Activated T-cell treated with anti-CD3 and anti-CD28 coated beads for 1 hour (primary cell): ENCODE measurements at regions not wholly inside any gene's neighbourhood (a gene's known extent, or its start where the extent isn't known, plus 50 kb on each side); places are given as distances from the start of the nearest gene placed in this dataset.

Experiments used
- DNase-seq: peaks from one replicate; pipeline ENCODE4 v3.0.0-alpha.2; 2020; ENCODE audit warnings: low read depth

GRCh38 chr20:20933142-20933958 is 172.8 kb downstream of the LINC00237 start:
- DNase-seq = no peak

DNA sequence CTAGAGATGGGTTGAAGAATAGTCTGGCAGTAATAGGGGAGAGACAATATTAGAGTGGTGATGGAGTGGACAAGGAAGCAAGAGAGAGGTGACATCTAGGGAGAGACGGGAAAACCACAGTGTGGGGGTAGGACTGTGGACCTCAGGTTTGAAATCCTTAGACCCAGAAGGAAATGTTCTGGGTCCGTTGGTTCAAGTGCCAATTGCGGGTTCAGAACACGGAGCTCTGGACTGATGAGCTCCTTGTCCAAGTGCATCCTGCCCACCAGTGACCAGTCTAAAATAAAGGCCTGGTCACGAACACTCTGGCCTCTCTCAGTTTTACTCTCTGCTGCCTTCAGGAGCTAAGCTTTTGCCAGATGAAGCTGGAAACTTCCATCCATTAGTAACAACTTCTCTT is 174.0 kb downstream of the LINC00237 start:
- no peak for DNase-seq

DNA sequence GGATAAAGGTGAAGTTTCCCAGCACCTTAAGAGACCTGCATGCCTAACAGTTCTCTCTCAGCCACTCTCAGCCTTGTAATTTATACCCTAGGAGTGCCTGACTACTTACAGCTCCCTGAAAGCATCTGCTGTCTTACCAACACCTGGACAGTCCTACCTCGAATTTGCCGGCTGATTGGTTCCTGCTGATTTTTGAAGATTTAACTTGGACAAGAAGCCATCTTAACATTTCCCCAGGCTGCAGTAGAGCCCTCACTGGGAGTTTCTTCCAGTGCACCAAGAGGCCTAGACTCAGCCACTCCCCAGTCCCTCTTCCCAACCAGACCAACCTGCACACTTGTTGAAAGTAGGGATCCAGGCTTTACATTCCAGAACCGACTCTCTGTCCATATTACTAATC is 174.5 kb downstream of the LINC00237 start:
- DNase-seq = no peak

DNA sequence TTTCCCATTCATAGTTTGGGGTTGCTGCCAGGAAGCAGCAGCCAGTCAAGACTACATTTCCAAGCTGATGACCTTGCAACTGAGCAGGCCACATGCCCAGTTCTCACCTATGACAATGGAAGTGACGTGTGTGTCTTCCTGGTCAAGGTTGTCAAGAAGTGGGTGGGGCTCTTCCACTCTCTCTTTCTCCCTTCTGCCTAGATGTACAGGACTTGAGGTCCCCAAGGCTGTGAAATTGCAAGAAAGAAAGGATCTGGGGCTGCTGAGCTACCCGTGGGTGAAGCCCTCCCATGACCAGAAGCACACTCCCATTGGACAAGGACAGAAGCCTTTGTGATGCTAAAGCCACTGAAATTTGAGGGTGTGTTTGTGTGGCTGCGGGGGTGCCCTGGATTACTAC is 175.1 kb downstream of the LINC00237 start:
- DNase-seq = no peak

GRCh38 chr20:20930500-20930899 is 175.7 kb downstream of the LINC00237 start:
- DNase-seq = no peak

GRCh38 chr20:20929341-20929740 is 176.8 kb downstream of the LINC00237 start:
- DNase-seq = no peak

GRCh38 chr20:20926222-20926905 is 179.8 kb downstream of the LINC00237 start:
- no peak for DNase-seq

- DNase-seq = no peak
These were observed 185.7 kb downstream of the LINC00237 start for GRCh38 chr20:20920433-20920832.

DNA sequence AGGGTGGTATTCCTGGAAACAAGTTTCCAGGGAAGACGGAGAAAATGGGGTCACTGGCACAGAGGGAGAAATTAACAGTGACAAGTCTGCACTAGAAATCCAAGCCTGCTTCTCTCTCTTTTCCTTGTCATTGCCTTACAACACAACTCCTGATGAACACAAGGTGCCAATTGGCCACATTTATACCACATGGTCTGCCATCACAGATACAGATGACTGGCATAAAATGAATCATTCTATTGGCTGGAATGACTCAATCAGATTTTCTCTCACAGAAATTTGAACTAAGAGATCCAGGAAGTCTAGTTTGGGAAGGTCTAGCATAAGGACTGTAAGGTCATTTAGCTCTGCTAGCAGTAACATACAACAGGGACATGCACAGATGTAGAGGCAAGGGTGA is 190.3 kb downstream of the LINC00237 start:
- DNase-seq = no peak

- no peak for DNase-seq
These were observed 192.0 kb upstream of the RALGAPA2 start for GRCh38 chr20:20904501-20904831.

DNA sequence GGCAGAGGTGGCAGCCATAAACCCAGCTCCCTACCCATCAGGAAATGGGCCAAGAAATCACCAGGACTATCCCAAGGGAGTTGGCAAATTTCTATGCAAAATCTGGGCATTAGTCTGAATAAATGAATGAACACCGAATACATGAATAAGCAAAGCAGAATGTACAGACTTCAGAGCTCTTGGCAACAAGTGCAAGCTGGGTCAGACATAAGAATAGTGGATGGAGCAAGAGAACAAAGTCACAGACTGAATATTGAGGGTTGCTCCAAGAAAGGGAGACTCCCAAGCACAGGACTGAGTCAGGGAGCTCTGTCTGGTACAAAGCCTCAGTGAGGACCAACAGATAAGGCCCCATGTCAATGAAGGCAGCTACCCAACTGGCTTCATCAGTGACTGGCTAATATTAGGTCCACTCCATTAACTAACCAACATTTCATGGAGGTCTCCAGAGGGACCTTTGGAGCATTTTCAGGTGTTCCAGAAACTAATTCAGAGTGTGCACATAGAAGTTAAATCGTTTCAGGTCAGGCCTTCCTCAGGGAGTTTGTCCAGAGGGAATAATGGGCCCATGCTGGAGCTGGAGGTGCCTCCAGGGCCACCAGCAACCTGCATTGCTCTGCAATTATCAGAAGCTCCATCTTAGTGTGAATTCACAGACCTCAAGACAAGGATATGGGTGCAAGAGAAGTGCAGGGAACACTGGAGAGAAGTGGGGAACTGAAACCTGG is 191.5 kb upstream of the RALGAPA2 start:
- no peak for DNase-seq

- no peak for DNase-seq
These were observed 185.5 kb upstream of the RALGAPA2 start for GRCh38 chr20:20897922-20898321.

- no peak for DNase-seq
These were observed 184.7 kb upstream of the RALGAPA2 start for GRCh38 chr20:20897145-20897544.

- no peak for DNase-seq
These were observed 184.2 kb upstream of the RALGAPA2 start for GRCh38 chr20:20896606-20897005.

DNA sequence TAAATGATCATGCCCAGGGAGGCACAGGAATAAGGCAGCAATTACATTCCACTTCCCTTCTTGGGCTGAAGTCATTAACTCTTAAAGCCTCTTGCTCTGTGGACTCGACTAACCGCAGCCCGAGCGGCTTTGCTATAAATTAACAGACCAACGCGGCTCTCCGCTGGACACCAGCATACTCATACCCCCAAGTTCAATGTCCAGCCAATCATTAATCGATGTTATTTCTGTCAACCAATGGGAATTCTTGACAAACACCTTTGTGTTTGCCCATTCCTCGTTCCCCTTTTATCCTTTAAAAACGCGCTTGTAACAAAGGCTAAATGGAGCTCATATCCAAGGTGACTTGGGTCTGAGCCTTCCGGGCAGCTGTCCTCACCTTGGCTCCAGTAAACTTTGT is 183.1 kb upstream of the RALGAPA2 start:
- no peak for DNase-seq

GRCh38 chr20:20894753-20895152 is 182.3 kb upstream of the RALGAPA2 start:
- no peak for DNase-seq

DNA sequence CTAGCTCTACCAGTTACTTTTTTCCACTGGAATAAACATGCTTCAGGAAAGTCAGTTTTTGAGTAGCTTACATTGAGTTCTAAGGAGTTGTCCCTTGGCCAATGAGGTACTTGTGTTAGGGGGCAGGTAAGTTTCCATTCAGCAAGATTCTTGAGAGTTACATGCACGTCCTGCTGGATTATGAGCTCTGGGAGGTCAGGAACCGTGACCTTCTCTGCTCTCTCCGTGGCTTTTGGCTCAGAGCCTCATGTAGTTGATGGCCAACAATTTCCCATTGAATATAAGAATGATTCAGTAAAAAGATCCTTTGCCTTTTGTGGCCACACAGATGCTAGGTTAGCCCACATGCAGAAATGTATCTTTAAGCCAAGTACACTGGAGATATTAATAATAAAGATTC is 181.8 kb upstream of the RALGAPA2 start:
- DNase-seq = no peak

DNA sequence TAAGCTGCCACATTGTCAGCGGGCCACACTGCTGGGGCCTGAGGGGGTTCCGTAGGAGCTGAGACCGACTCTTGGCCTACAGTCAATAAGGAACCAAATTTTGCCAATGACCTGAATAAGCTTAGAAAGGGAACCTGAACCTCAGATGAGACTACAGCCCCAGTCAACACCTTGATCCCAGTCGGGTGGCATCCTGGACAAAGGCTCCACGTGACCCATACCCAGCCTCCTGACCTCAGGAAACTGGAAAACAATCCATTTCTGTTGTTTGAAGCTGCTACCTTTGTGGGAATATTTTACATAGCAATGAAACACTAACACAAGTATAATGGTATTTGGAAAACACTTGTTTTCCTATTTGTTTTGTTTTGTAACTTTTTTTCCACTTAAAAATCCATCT is 179.9 kb upstream of the RALGAPA2 start:
- no peak for DNase-seq

- DNase-seq = no peak
These were observed 178.3 kb upstream of the RALGAPA2 start for GRCh38 chr20:20890751-20891150.

DNA sequence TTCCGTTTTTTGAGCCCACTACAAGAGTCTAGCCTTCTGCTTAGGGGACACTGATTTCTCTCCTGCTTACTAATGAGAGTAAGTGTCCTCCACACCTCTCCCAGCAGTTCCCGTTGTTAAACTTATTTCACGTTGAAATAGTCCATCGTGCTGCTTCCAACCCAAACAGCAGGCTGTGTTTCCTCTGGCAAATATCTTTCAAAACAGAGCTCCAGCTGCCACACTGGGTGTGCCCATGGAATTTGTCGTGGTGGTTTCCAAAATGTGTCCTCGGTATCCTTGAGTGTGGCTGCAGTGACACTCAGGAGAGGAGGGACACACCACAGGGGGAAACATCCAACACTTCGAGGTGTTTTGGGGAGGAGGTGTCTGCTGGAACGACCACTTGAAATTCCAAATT is 176.5 kb upstream of the RALGAPA2 start:
- DNase-seq = no peak

- DNase-seq = no peak
These were observed 175.8 kb upstream of the RALGAPA2 start for GRCh38 chr20:20888266-20888656.

GRCh38 chr20:20887593-20888265 is 175.3 kb upstream of the RALGAPA2 start:
- DNase-seq = no peak

GRCh38 chr20:20881808-20882207 is 169.4 kb upstream of the RALGAPA2 start:
- DNase-seq = no peak
